GM12878 (cell line): ENCODE measurements at regions not wholly inside any gene's neighbourhood (a gene's known extent, or its start where the extent isn't known, plus 50 kb on each side); places are given as distances from the start of the nearest gene placed in this dataset.

Experiments used
- ATAC-seq: fragments of 200-7000 bp; cut with Tn5 transposase; 3 replicates; pipeline ENCODE4 v1.9.1; 2020; ENCODE audit warnings: mild to moderate bottlenecking, moderate library complexity
- BruUV-seq: library from RNA; stranded (reverse); fragments of 400-500 nt; replicated peaks from 2 replicates; lab custom pipeline; 2021; lab: Mats Ljungman, UMichigan
- CTCF ChIA-PET: fragments of 300-600 bp; sonication (Branson Sonifier 250); formaldehyde crosslinking; extraction: SDS; loops from one replicate; lab custom pipeline; 2021; ENCODE audit warnings: inconsistent platforms; lab: Yijun Ruan, JAX
- POLR2A ChIA-PET: fragments of 350-600 bp; formaldehyde crosslinking; extraction: SDS; loops from one replicate; lab custom pipeline; 2021; ENCODE audit warnings: inconsistent platforms; lab: Charles Lee
- RAD21 ChIA-PET: fragments of 300-600 bp; sonication (Branson Sonifier 250); formaldehyde crosslinking; loops from one replicate; lab custom pipeline; 2023; ENCODE audit warnings: antibody characterized with exemption; ENCODE audit not compliant: unreplicated experiment; lab: Charles Lee
- SMC1A ChIA-PET: fragments of 300-600 bp; sonication (Branson Sonifier 250); formaldehyde crosslinking; loops from one replicate; lab custom pipeline; 2023; ENCODE audit not compliant: unreplicated experiment, uncharacterized antibody; lab: Charles Lee
- DNase-seq: peaks from one replicate; pipeline ENCODE4 v3.0.0-alpha.2; 2011; ENCODE audit warnings: low read depth, low spot score
- FAIRE-seq: peaks from 3 replicates; lab custom pipeline; 2011; peaks lifted over from hg19 to GRCh38; lab: Jason Lieb, UNC
- H2AFZ ChIP-seq: 2 replicates; pipeline ENCODE4 v1.6.0; 2011; ENCODE audit warnings: low read depth, low read length, control low read depth; ENCODE audit not compliant: control insufficient read depth
- H3K27ac ChIP-seq: 2 replicates; pipeline ENCODE4 v1.5.1; 2011; ENCODE audit warnings: control low read depth; ENCODE audit not compliant: control insufficient read depth, insufficient read depth
- H3K27me3 ChIP-seq, 2 experiments: replicated peaks in 1 of 2; 2 replicates each; pipeline versions ENCODE4 v1.6.0 to v1.6.1; 2011; ENCODE audit warnings: low read length in 1 of 2; ENCODE audit not compliant: control insufficient read depth in 2 of 2, insufficient read depth in 2 of 2
- H3K36me3 ChIP-seq, 2 experiments: 2 replicates each; pipeline ENCODE4 v1.5.1; 2011; ENCODE audit warnings: low read length in 1 of 2; ENCODE audit not compliant: control insufficient read depth in 2 of 2, insufficient read depth in 2 of 2
- H3K4me1 ChIP-seq: 2 replicates; pipeline ENCODE4 v1.6.1; 2011; ENCODE audit warnings: mild to moderate bottlenecking, low read length, moderate library complexity, mixed read lengths; ENCODE audit not compliant: control insufficient read depth, insufficient read depth
- H3K4me2 ChIP-seq: 2 replicates; pipeline ENCODE4 v1.6.0; 2011; ENCODE audit warnings: control low read depth; ENCODE audit not compliant: control insufficient read depth, insufficient read depth
- H3K4me3 ChIP-seq: fragments of 200-600 bp; sonication (generic); 2 replicates; pipeline ENCODE4 v1.5.1; 2016
- H3K79me2 ChIP-seq: 2 replicates; pipeline ENCODE4 v1.6.0; 2011; ENCODE audit warnings: low read length; ENCODE audit not compliant: control insufficient read depth, insufficient read depth
- H3K9ac ChIP-seq: 2 replicates; pipeline ENCODE4 v1.8.0; 2011; ENCODE audit warnings: low read length, control low read depth, mixed read lengths; ENCODE audit not compliant: control insufficient read depth, insufficient read depth
- H3K9me3 ChIP-seq: replicated peaks from 3 replicates; pipeline ENCODE4 v1.5.1; 2011; ENCODE audit warnings: mild to moderate bottlenecking, low read length; ENCODE audit not compliant: control insufficient read depth, insufficient read depth
- H4K20me1 ChIP-seq: 2 replicates; pipeline ENCODE4 v1.6.0; 2011; ENCODE audit not compliant: control insufficient read depth, insufficient read depth
- ASH2L ChIP-seq: fragments of 300-600, 200-600 bp; sonication (generic); IDR thresholded peaks from 2 replicates; pipeline ENCODE4 v1.6.1; 2017; ENCODE audit warnings: low read depth, mild to moderate bottlenecking, borderline replicate concordance
- BCL11A ChIP-seq: IDR thresholded peaks from 2 replicates; pipeline ENCODE4 v1.6.1; 2011; ENCODE audit warnings: low read depth, low read length
- DPF2 ChIP-seq: fragments of 450-650 bp; IDR thresholded peaks from 2 replicates; pipeline ENCODE4 v1.6.1; 2017; ENCODE audit warnings: mild to moderate bottlenecking
- NKRF ChIP-seq: fragments of 450-650 bp; conservative IDR thresholded peaks from 2 replicates; pipeline ENCODE4 v1.6.1; 2017; ENCODE audit warnings: mild to moderate bottlenecking, moderate library complexity
- PKNOX1 ChIP-seq: fragments of 450-650 bp; IDR thresholded peaks from 2 replicates; pipeline ENCODE4 v1.6.1; 2016; ENCODE audit warnings: mild to moderate bottlenecking
- TCF3 ChIP-seq: IDR thresholded peaks from 2 replicates; pipeline ENCODE4 v1.6.1; 2012; ENCODE audit warnings: low read depth, mild to moderate bottlenecking, low read length, borderline replicate concordance; ENCODE audit not compliant: insufficient read depth
- ZNF687 ChIP-seq: fragments of 450-650 bp; IDR thresholded peaks from 2 replicates; pipeline ENCODE4 v1.6.1; 2017; ENCODE audit warnings: mild to moderate bottlenecking, moderate library complexity
- WGBS: methylation state at CpG from one replicate; pipeline ENCODE4 v1.1.6; 2016; ENCODE audit warnings: low lambda C conversion rate; ENCODE audit not compliant: insufficient replicate concordance, insufficient coverage; ENCODE audit errors: missing lambda C conversion rate; 5-methylcytosine and 5-hydroxymethylcytosine counted together
- in situ Hi-C: fragments of 300-500 bp; cut with MboI; formaldehyde crosslinking; loops from 9 replicates; pipeline ENCODE4 v1.14.3; 2018; ENCODE audit warnings: mixed read lengths
- intact Hi-C: fragments of 100-400 bp; cut with micrococcal nuclease; formaldehyde crosslinking; loops from one replicate; pipeline ENCODE4 v1.14.2; 2022; ENCODE audit not compliant: unreplicated experiment

DNA sequence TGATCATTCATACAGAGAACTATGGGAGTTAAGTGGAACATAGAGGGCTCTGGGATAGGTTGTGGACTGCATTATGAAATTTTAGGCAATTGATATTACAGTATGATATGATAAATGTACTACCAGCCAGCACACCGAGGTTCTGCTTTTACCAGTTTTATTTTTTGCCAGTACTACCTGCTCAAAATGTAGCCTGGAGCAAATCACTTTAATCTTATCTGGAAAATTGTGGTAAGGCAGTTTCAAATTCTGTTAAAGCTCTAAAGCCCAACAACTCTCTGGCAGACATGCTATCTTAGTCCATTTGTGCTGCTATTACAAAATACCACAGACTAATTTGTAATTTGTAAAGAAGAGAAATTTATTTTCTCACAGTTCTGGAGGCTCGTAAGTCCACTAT lies 474.9 kb upstream of the CWC22 start:
- ChIA-PET CTCF (interaction anchor here (1.5 kb wide), 1 partner anchor 8 kb away, joined by 4 read pairs; no protein-coding TSS in a partner anchor), SMC1A (interaction anchor here (1.0 kb wide), 1 partner anchor 12 kb away, joined by 3 read pairs; no protein-coding TSS in a partner anchor), RAD21 (no interaction called here), POLR2A (no interaction called here)
- intact Hi-C loops = loop anchor here (5.0 kb wide), 1 partner anchor 355 kb away; no protein-coding TSS in a partner anchor
- no peaks in the 10 kb centered on the region for H4K20me1 ChIP-seq
- no peak overlapping the region for H3K27ac ChIP-seq
- ATAC-seq = no peak
- H3K79me2 ChIP-seq = no peaks in the 10 kb centered on the region
- H3K4me3 ChIP-seq = no peak overlapping the region
- H3K4me2 ChIP-seq = no peak overlapping the region
- BruUV-seq = no TSS peak
- TF ChIP-seq TCF3 = no peak
- no peak for TF ChIP-seq NKRF
- TF ChIP-seq ZNF687 = no peak
- TF ChIP-seq ASH2L = no peak
- no peak for TF ChIP-seq PKNOX1
- no peak for TF ChIP-seq BCL11A
- no peak for TF ChIP-seq DPF2
- 0% methylated on average over 2 of the region's 2 CpGs for WGBS
- no peaks in the 10 kb centered on the region for H3K36me3 ChIP-seq
- DNase-seq = no peak
- no peaks in the 10 kb centered on the region for H3K4me1 ChIP-seq
- no peak overlapping the region for H3K9ac ChIP-seq
- no peak for FAIRE-seq
- in situ Hi-C loops = no loop called here
- H3K9me3 ChIP-seq = no peaks in the 10 kb centered on the region
- H2AFZ ChIP-seq = no peak overlapping the region
- no peaks in the 10 kb centered on the region for H3K27me3 ChIP-seq
